ENCODE measurements at regions not wholly inside any gene's neighbourhood (a gene's known extent, or its start where the extent isn't known, plus 50 kb on each side); places are given as distances from the start of the nearest gene placed in this dataset.

- TF ChIP-seq, protein P1, sequence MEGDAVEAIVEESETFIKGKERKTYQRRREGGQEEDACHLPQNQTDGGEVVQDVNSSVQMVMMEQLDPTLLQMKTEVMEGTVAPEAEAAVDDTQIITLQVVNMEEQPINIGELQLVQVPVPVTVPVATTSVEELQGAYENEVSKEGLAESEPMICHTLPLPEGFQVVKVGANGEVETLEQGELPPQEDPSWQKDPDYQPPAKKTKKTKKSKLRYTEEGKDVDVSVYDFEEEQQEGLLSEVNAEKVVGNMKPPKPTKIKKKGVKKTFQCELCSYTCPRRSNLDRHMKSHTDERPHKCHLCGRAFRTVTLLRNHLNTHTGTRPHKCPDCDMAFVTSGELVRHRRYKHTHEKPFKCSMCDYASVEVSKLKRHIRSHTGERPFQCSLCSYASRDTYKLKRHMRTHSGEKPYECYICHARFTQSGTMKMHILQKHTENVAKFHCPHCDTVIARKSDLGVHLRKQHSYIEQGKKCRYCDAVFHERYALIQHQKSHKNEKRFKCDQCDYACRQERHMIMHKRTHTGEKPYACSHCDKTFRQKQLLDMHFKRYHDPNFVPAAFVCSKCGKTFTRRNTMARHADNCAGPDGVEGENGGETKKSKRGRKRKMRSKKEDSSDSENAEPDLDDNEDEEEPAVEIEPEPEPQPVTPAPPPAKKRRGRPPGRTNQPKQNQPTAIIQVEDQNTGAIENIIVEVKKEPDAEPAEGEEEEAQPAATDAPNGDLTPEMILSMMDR (conservative IDR thresholded peaks at IDR 0.05 in 1 of 2, IDR thresholded peaks at IDR 0.05 in 1 of 2; ENCODE audit: low read depth in 1 of 2, low read length in 2 of 2), result no peak
- TF ChIP-seq EZH2 (IDR thresholded peaks at IDR 0.05; ENCODE audit: low read length, missing control alignments), result no peak
Observed at GRCh38 chr4:31807036-31807435, 1086.9 kb downstream of the PCDH7 start.

Measured in fibroblast of lung (primary cell).